ENCODE measurements at regions not wholly inside any gene's neighbourhood (a gene's known extent, or its start where the extent isn't known, plus 50 kb on each side); places are given as distances from the start of the nearest gene placed in this dataset.
"Not testable (repeated sequence)": the region's sequence is repeated elsewhere in the genome, so short reads cannot be mapped to it uniquely, and the experiment has no call there.

GRCh38 chr22:19660583-19660982 lies 53.7 kb upstream of the SEPTIN5 start:
- not testable (repeated sequence) for DNase-seq (ENCODE audit: low read depth in 1 of 2, low spot score in 1 of 2)

GRCh38 chr22:19661156-19661555 lies 53.1 kb upstream of the SEPTIN5 start:
- no peak for DNase-seq (ENCODE audit: low read depth in 1 of 2, low spot score in 1 of 2)

GRCh38 chr22:19662049-19662684 lies 52.1 kb upstream of the SEPTIN5 start:
- DNase-seq (ENCODE audit: low read depth in 1 of 2, low spot score in 1 of 2), result not testable (repeated sequence)

- no peak for DNase-seq (ENCODE audit: low read depth in 1 of 2, low spot score in 1 of 2)
Measured at GRCh38 chr22:19663286-19663815, 51.0 kb upstream of the SEPTIN5 start.

- DNase-seq (ENCODE audit: low read depth in 1 of 2, low spot score in 1 of 2), result no peak
Measured at GRCh38 chr22:19663821-19664355, 50.4 kb upstream of the SEPTIN5 start.

GRCh38 chr22:19664406-19664805 lies 49.9 kb upstream of the SEPTIN5 start:
- no peak for DNase-seq (ENCODE audit: low read depth in 1 of 2, low spot score in 1 of 2)
